Heart left ventricle (tissue), 16 donors: ENCODE measurements at regions not wholly inside any gene's neighbourhood (a gene's known extent, or its start where the extent isn't known, plus 50 kb on each side); places are given as distances from the start of the nearest gene placed in this dataset.

Source experiments
- ATAC-seq, 4 donors: fragments of 200-7000 bp; cut with Tn5 transposase; one replicate each; pipeline ENCODE4 v1.9.1; 2020 to 2022; ENCODE audit warnings: moderate library complexity in 4 of 4, mild to moderate bottlenecking in 3 of 4, moderate number of reproducible peaks in 1 of 4
- DNase-seq, 5 donors: peaks; one replicate each; pipeline ENCODE4 v3.0.0-alpha.2; 2020
- H3K27ac ChIP-seq, 12 donors: fragments of 200-600 bp; sonication (generic) in 4 of 12; one replicate each; pipeline versions ENCODE4 v1.5.0 to v1.8.0; 2016 to 2022; ENCODE audit warnings: mild to moderate bottlenecking in 2 of 12
- H3K27me3 ChIP-seq, 9 donors: fragments of 200-600 bp; sonication (generic) in 2 of 9; one replicate each; pipeline versions ENCODE4 v1.5.1 to v1.8.0; 2016 to 2022; ENCODE audit warnings: mild to moderate bottlenecking in 3 of 9
- H3K36me3 ChIP-seq, 9 donors: fragments of 200-600 bp; sonication (generic) in 2 of 9; one replicate each; pipeline versions ENCODE4 v1.5.0 to v1.8.0; 2018 to 2022; ENCODE audit warnings: mild to moderate bottlenecking in 2 of 9
- H3K4me1 ChIP-seq, 12 donors: fragments of 200-600 bp; sonication (generic) in 4 of 12; one replicate each; pipeline versions ENCODE4 v1.5.0 to v1.8.0; 2016 to 2022; ENCODE audit warnings: mild to moderate bottlenecking in 3 of 12
- H3K4me3 ChIP-seq, 12 donors: fragments of 200-600 bp; sonication (generic) in 4 of 12; one replicate each; pipeline versions ENCODE4 v1.5.0 to v1.8.0; 2017 to 2022; ENCODE audit warnings: mild to moderate bottlenecking in 9 of 12, moderate library complexity in 4 of 12
- H3K9me3 ChIP-seq, 12 donors: fragments of 200-600 bp; sonication (generic) in 4 of 12; one replicate each; pipeline versions ENCODE4 v1.5.0 to v1.8.0; 2016 to 2022; ENCODE audit warnings: mild to moderate bottlenecking in 1 of 12
- POLR2A ChIP-seq, 2 donors: fragments of 450-650 bp; IDR thresholded peaks; one replicate each; pipeline ENCODE4 v1.6.1; 2017; ENCODE audit warnings: antibody characterized with exemption in 2 of 2, mild to moderate bottlenecking in 2 of 2, moderate library complexity in 2 of 2
- WGBS, 4 donors: extraction: QIAGEN DNeasy Blood & Tissue Kit in 2 of 4; methylation state at CpG; one replicate each; pipeline versions ENCODE4 v1.1.5 to v1.1.7; 2013 to 2018; 5-methylcytosine and 5-hydroxymethylcytosine counted together
- intact Hi-C, 10 donors: fragments of 100-400 bp; cut with DNase I; formaldehyde crosslinking; loops; one replicate each; pipeline versions ENCODE4 v1.11.1 to v1.14.2; 2022
- TF ChIP-seq, protein P1 (sequence below), 12 donors: fragments of 200-600 bp; sonication (generic) in 4 of 12; IDR thresholded peaks; one replicate each; pipeline versions ENCODE4 v1.5.0 to v1.8.0; 2018 to 2022; ENCODE audit warnings: antibody characterized with exemption in 12 of 12, mild to moderate bottlenecking in 5 of 12
- donor health status: ischemic (EF 13 %, LVEDD 7.1; RV severe dilation, severe dysfunction).
- donor health status: healthy with polysubstance abuse.
- donor health status: DM: no; HTN: yes; CAD: no.
- donor health status: DM: no; HTN: no; CAD: no.
- donor health status: ischemic (EF 25% LVEDD 6.9; RV normal size, moderate dysfunction).
- donor health status: ischemic (EF 25% LVEDD 5.7; RV mildly dilated, moderate dysfunction).
- donor health status: healthy.
- donor health status: DM: yes; HTN: yes; CAD: no.
- donor health status: ischemic (EF 35%, LVEDD 5.7; RV mildly dilated, moderate dysfunction).
- donor health status: nonischemic (EF 11% LVEDD 7.7; RV severe dilation, severe dysfunction).
- donor health status: DM: yes; HTN: yes; CAD: no.
- donor health status: PGD.
- donor health status: ischemic (EF 29% LVEDD 5.4; RV normal size, mild dysfunction).
- donor health status: nonischemic (EF 23%, LVEDD 6.1; RV moderate dilation, normal function).

- Histone ChIP-seq H3K4me3 (no peak overlapping the region), H3K36me3 (no peaks in the 10 kb centered on the region), H3K4me1 (peaks cover 0 to 34% (median 21%) of the 10 kb centered on the region in 12 donors), H3K9me3 (peaks cover 0 to 7% (median 0%) of the 10 kb centered on the region in 12 donors), H3K27ac (no peak overlapping the region), H3K27me3 (peaks cover 0 to 12% (median 0%) of the 10 kb centered on the region in 9 donors)
- intact Hi-C loops, result loop anchor here in 7 of 10 donors (5.0 to 10.0 kb wide), 11 partner anchors 37 to 145 kb away; no protein-coding TSS in a partner anchor
- DNase-seq, result no peak
- no peak for ATAC-seq
- TF ChIP-seq, protein P1, sequence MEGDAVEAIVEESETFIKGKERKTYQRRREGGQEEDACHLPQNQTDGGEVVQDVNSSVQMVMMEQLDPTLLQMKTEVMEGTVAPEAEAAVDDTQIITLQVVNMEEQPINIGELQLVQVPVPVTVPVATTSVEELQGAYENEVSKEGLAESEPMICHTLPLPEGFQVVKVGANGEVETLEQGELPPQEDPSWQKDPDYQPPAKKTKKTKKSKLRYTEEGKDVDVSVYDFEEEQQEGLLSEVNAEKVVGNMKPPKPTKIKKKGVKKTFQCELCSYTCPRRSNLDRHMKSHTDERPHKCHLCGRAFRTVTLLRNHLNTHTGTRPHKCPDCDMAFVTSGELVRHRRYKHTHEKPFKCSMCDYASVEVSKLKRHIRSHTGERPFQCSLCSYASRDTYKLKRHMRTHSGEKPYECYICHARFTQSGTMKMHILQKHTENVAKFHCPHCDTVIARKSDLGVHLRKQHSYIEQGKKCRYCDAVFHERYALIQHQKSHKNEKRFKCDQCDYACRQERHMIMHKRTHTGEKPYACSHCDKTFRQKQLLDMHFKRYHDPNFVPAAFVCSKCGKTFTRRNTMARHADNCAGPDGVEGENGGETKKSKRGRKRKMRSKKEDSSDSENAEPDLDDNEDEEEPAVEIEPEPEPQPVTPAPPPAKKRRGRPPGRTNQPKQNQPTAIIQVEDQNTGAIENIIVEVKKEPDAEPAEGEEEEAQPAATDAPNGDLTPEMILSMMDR (IDR thresholded peaks at IDR 0.05), result no peak
- no peak for TF ChIP-seq POLR2A (IDR thresholded peaks at IDR 0.05)
These were observed 228.6 kb upstream of the IL12A start for GRCh38 chr3:159760046-159760445.

- 33 to 42% (median 40%) methylated on average over 1 of the region's 1 CpG for WGBS, 4 donors
- intact Hi-C loops, result loop anchor here in 7 of 10 donors (5.0 to 10.0 kb wide), 11 partner anchors 36 to 147 kb away; no protein-coding TSS in a partner anchor
- ATAC-seq, result peak in 1 of 4 donors; percentile 17
These were observed 227.3 kb upstream of the IL12A start for GRCh38 chr3:159761369-159761768.

DNA sequence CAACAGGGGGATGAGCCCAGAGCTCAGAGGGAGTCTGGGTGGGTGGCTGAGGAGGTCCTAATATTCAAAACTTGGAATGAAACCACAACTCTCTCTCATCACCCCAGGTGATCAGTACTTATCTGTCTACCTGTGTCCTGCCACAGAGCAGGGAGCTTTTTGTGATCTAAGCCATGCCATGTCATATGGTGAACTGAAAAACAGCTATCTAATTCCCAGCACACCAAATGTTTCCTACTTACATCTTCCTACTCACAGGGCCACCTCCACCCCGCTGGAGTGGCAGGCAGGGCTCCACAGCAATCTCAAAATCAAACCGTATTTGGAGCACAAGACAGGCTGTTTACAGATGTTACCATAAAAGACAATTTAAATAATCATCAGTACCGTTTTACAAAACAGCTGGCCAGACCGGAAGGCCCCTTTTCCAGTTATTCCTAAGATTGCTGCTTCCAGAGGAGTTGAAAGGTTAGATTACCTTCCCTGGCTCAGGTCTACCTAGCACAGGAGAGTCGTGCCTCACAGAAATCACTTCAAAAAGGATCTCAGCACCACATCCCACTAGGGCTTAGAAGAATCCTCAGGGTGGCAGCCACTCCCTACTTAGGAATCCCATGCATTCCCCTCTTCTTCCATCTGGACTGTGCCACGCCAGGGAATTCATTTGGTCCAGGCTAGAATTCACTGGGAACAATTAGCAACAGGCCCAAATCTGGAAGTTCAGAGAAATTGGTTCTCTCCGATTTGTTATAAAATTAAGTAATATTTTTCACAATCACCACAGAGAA lies 226.6 kb upstream of the IL12A start:
- Histone ChIP-seq H3K4me3 (peak overlapping the region in 9 of 12 donors; percentile 66 to 96 (median 89)), H3K27ac (peak overlapping the region; percentile 25 to 100 (median 98)), H3K27me3 (peaks cover 0 to 16% (median 0%) of the 10 kb centered on the region in 9 donors), H3K36me3 (no peaks in the 10 kb centered on the region), H3K9me3 (no peaks in the 10 kb centered on the region), H3K4me1 (peaks cover 0 to 47% (median 31%) of the 10 kb centered on the region in 12 donors)
- 74 to 81% (median 76%) methylated on average over 7 of the region's 7 CpGs for WGBS, 4 donors
- ATAC-seq (no peak), DNase-seq (no peak)
- intact Hi-C loops, result loop anchor here in 7 of 10 donors (2.0 to 10.0 kb wide), 12 partner anchors 35 to 147 kb away; no protein-coding TSS in a partner anchor
- no peak for TF ChIP-seq POLR2A (IDR thresholded peaks at IDR 0.05)
- TF ChIP-seq, protein P1 (IDR thresholded peaks at IDR 0.05), result no peak

More at GRCh38 chr3:159761369-159761768, 227.3 kb upstream of the IL12A start:
- Histone ChIP-seq H3K36me3 (no peaks in the 10 kb centered on the region), H3K27me3 (peaks cover 0 to 16% (median 0%) of the 10 kb centered on the region in 9 donors), H3K27ac (peak overlapping the region; percentile 25 to 100 (median 98)), H3K4me3 (no peak overlapping the region), H3K4me1 (peaks cover 0 to 40% (median 26%) of the 10 kb centered on the region in 12 donors), H3K9me3 (peaks cover 0 to under 1% (median 0%) of the 10 kb centered on the region in 12 donors)
- DNase-seq, result peak in 4 of 5 donors; percentile 56 to 70 (median 58)
- no peak for TF ChIP-seq POLR2A (IDR thresholded peaks at IDR 0.05)
- TF ChIP-seq, protein P1 (IDR thresholded peaks at IDR 0.05), result no peak

DNA sequence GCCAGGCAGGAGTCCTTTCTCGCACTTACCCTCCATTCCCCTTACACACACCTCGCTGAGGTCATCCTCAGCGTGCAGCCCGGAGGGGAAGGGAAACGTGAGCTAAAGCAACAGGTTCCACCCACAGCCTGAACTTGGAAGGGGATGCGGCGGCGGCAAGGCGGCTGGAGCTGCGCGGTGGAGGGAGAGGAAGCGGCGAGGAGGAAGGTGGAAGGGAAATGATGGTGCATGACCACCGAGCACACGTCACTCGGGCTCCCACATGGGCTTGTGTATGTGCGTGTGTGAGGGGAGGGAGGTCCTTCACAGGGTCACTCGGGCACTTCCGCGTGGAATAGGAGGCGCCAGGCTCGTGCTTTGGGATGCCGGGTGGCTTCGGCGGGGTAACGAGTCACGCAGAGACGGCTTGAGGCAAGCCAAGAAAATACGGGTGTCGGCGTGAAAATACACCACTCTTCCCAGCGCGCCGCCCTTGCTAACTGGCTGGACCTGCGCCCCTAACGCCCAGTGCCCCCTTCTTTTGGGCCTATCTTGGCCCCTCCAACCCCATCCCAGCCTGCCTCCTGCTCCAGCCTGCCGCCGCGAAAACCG lies 225.5 kb upstream of the IL12A start:
- intact Hi-C loops, result loop anchor here in 7 of 10 donors (2.0 to 10.0 kb wide), 12 partner anchors 34 to 148 kb away; no protein-coding TSS in a partner anchor
- TF ChIP-seq POLR2A (IDR thresholded peaks at IDR 0.05), result peak in 1 of 2 donors; percentile 89
- TF ChIP-seq, protein P1 (IDR thresholded peaks at IDR 0.05), result no peak
- Histone ChIP-seq H3K27me3 (peaks cover 0 to 16% (median 0%) of the 10 kb centered on the region in 9 donors), H3K27ac (peak overlapping the region; percentile 91 to 100 (median 98)), H3K36me3 (no peaks in the 10 kb centered on the region), H3K9me3 (no peaks in the 10 kb centered on the region), H3K4me3 (peak overlapping the region; percentile 57 to 96 (median 84)), H3K4me1 (peaks cover 0 to 58% (median 33%) of the 10 kb centered on the region in 12 donors)
- ATAC-seq (peak; percentile 33 to 79 (median 48)), DNase-seq (peak; percentile 81 to 86 (median 84))
- 0 to 1% (median 0%) methylated on average over 33 to 40 of the region's 40 CpGs for WGBS, 4 donors
